Fibroblast of lung (primary cell): ENCODE measurements at regions not wholly inside any gene's neighbourhood (a gene's known extent, or its start where the extent isn't known, plus 50 kb on each side); places are given as distances from the start of the nearest gene placed in this dataset.
A peak's percentile ranks its signal among the peaks of the same experiment; 100 is the strongest.

Source experiments
- DNase-seq, 2 donors: peaks; one replicate each; pipeline versions ENCODE4 v3.0.0 to v3.0.0-alpha.2; 2010; ENCODE audit warnings: low read depth in 2 of 2
- H2AFZ ChIP-seq: 2 replicates; pipeline ENCODE4 v1.5.1; 2012; ENCODE audit warnings: low read length, control low read depth, inconsistent platforms
- H3K27ac ChIP-seq: 2 replicates; pipeline ENCODE4 v1.5.1; 2011; ENCODE audit warnings: low read length, control low read depth; ENCODE audit not compliant: insufficient read depth
- H3K27me3 ChIP-seq: 2 replicates; pipeline ENCODE4 v1.5.1; 2011; ENCODE audit warnings: mild to moderate bottlenecking, low read length; ENCODE audit not compliant: control insufficient read depth, insufficient read depth
- H3K36me3 ChIP-seq: 2 replicates; pipeline ENCODE4 v1.5.1; 2011; ENCODE audit warnings: low read length; ENCODE audit not compliant: control insufficient read depth, insufficient read depth
- H3K4me1 ChIP-seq: 2 replicates; pipeline ENCODE4 v1.5.1; 2011; ENCODE audit warnings: low read length; ENCODE audit not compliant: control insufficient read depth, insufficient read depth; ENCODE audit errors: extremely low read depth
- H3K4me2 ChIP-seq: 2 replicates; pipeline ENCODE4 v1.5.1; 2011; ENCODE audit warnings: low read length, control low read depth; ENCODE audit not compliant: insufficient read depth; ENCODE audit errors: extremely low read depth
- H3K4me3 ChIP-seq, 4 experiments: fragments of 200-600 bp in 1 of 4; sonication (generic) in 1 of 4; replicated peaks in 1 of 4; 2 replicates each; pipeline ENCODE4 v1.5.1; 2011 to 2016; ENCODE audit warnings: low read length in 4 of 4, low read depth in 3 of 4, mild to moderate bottlenecking in 3 of 4, control low read depth in 2 of 4, inconsistent platforms in 1 of 4, mixed read lengths in 1 of 4; ENCODE audit not compliant: insufficient read depth in 1 of 4; ENCODE audit errors: control extremely low read depth in 1 of 4
- H3K79me2 ChIP-seq: 2 replicates; pipeline ENCODE4 v1.5.1; 2012; ENCODE audit warnings: mild to moderate bottlenecking, low read length, inconsistent platforms; ENCODE audit not compliant: control insufficient read depth, insufficient read depth
- H3K9ac ChIP-seq: 2 replicates; pipeline ENCODE4 v1.5.1; 2011; ENCODE audit warnings: mild to moderate bottlenecking, low read length, control low read depth; ENCODE audit not compliant: insufficient read depth
- H3K9me3 ChIP-seq: 2 replicates; pipeline ENCODE4 v1.5.1; 2012; ENCODE audit warnings: low read depth, low read length; ENCODE audit not compliant: control insufficient read depth, insufficient read depth
- H4K20me1 ChIP-seq: 2 replicates; pipeline ENCODE4 v1.5.1; 2011; ENCODE audit warnings: low read length; ENCODE audit not compliant: control insufficient read depth, insufficient read depth; ENCODE audit errors: extremely low read depth
- EZH2 ChIP-seq: IDR thresholded peaks from 2 replicates; pipeline ENCODE4 v1.5.1; 2012; ENCODE audit warnings: low read length, control low read depth, mild to moderate bottlenecking; ENCODE audit errors: missing control alignments
- TF ChIP-seq, protein P1 (sequence below), 2 donors: IDR thresholded peaks in 1 of 2; conservative IDR thresholded peaks in 1 of 2; 1 replicate in 1 of 2; 2 replicates in 1 of 2; pipeline ENCODE4 v1.5.1; 2011 to 2012; ENCODE audit warnings: low read length in 2 of 2, control low read depth in 1 of 2, inconsistent platforms in 1 of 2, low read depth in 1 of 2, mild to moderate bottlenecking in 1 of 2

DNA sequence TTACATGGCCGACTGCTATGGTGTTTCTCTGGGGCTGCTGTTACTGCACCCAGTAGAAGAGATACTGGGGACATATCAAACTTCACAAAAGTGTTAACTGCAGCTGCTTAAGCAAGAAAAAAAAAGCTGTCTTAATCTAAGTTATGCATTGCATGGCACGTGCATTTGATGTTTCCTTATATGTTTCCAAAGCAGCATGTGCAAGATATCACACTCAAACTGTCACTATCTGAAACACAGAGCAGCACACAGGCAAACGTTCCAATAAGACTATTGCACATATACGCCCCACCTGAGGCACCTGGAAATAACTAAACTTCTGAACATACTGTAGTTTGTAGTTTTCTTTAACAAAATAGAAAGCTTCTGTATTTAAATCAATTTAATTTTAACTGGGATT is 671.4 kb upstream of the ADGRL2 start:
- DNase-seq, result no peak
- no peak for TF ChIP-seq EZH2
- TF ChIP-seq, protein P1, sequence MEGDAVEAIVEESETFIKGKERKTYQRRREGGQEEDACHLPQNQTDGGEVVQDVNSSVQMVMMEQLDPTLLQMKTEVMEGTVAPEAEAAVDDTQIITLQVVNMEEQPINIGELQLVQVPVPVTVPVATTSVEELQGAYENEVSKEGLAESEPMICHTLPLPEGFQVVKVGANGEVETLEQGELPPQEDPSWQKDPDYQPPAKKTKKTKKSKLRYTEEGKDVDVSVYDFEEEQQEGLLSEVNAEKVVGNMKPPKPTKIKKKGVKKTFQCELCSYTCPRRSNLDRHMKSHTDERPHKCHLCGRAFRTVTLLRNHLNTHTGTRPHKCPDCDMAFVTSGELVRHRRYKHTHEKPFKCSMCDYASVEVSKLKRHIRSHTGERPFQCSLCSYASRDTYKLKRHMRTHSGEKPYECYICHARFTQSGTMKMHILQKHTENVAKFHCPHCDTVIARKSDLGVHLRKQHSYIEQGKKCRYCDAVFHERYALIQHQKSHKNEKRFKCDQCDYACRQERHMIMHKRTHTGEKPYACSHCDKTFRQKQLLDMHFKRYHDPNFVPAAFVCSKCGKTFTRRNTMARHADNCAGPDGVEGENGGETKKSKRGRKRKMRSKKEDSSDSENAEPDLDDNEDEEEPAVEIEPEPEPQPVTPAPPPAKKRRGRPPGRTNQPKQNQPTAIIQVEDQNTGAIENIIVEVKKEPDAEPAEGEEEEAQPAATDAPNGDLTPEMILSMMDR (conservative IDR thresholded peaks at IDR 0.05 in 1 of 2, IDR thresholded peaks at IDR 0.05 in 1 of 2; ENCODE audit: low read depth in 1 of 2, low read length in 2 of 2), result no peak
- Histone ChIP-seq H2AFZ (no peak overlapping the region), H3K9ac (no peak overlapping the region), H3K4me2 (no peak overlapping the region), H3K27ac (no peak overlapping the region), H3K27me3 (no peaks in the 10 kb centered on the region), H4K20me1 (no peaks in the 10 kb centered on the region), H3K4me1 (no peaks in the 10 kb centered on the region), H3K4me3 (no peak overlapping the region), H3K79me2 (no peaks in the 10 kb centered on the region), H3K9me3 (no peaks in the 10 kb centered on the region), H3K36me3 (no peaks in the 10 kb centered on the region)

DNA sequence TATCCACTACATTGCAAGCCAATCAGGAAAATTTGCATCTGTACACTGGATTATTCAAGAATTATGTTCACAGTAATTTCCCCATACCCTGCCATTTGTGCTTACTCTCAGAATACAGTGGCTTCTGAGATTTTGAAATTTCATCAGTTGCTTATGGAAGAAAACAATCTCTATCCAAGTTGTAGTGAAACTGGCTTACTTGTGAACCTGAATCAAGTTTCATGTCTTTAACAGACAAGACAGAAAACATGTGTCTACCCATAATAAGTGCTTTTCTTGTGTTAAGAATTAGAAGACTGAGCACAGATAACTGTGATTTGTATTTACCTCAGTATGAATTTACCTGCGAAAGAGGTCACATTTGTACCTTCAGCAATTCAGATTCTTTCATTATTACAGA is 672.7 kb upstream of the ADGRL2 start:
- Histone ChIP-seq H3K36me3 (no peaks in the 10 kb centered on the region), H3K4me1 (no peaks in the 10 kb centered on the region), H2AFZ (no peak overlapping the region), H3K9ac (no peak overlapping the region), H3K27ac (no peak overlapping the region), H3K79me2 (no peaks in the 10 kb centered on the region), H4K20me1 (no peaks in the 10 kb centered on the region), H3K4me3 (no peak overlapping the region), H3K27me3 (no peaks in the 10 kb centered on the region), H3K9me3 (no peaks in the 10 kb centered on the region), H3K4me2 (no peak overlapping the region)
- DNase-seq, result no peak
- no peak for TF ChIP-seq EZH2
- TF ChIP-seq, protein P1 (conservative IDR thresholded peaks at IDR 0.05 in 1 of 2, IDR thresholded peaks at IDR 0.05 in 1 of 2; ENCODE audit: low read depth in 1 of 2, low read length in 2 of 2), result no peak

DNA sequence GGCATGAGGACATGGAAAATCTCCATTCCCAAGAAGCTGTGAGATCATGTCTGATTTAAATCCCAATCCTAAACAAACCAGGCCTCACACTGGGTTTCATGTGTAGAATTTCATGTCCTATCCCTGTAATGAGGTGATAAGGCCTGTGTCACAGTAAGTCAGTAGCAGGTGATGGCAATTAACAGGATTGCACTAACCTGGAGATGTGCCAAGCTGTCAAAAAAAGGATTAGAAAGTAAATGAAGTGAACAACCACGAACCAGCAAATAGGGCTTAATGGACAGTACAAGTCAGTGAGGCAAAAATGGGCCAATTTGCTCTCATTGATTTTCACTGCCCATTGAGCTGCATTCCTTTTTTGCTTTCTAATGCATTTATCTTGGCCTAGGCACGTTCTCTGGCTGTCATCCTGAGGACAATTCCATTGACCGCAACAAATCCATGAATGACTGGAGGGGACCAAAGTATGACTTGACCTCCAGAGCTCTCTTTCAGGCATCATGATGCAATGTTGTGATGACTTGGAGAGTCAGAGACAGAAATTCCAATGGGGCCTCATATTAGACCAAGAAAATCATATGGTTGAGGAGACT is 673.6 kb upstream of the ADGRL2 start:
- H3K27me3 ChIP-seq, result no peaks in the 10 kb centered on the region
- no peaks in the 10 kb centered on the region for H3K36me3 ChIP-seq
- TF ChIP-seq, protein P1 (conservative IDR thresholded peaks at IDR 0.05 in 1 of 2, IDR thresholded peaks at IDR 0.05 in 1 of 2; ENCODE audit: low read depth in 1 of 2, low read length in 2 of 2), result no peak
- no peak for TF ChIP-seq EZH2
- H4K20me1 ChIP-seq, result no peaks in the 10 kb centered on the region
- no peaks in the 10 kb centered on the region for H3K79me2 ChIP-seq
- H3K4me2 ChIP-seq, result no peak overlapping the region
- H3K4me1 ChIP-seq, result no peaks in the 10 kb centered on the region
- H3K9me3 ChIP-seq, result no peaks in the 10 kb centered on the region
- H3K27ac ChIP-seq, result no peak overlapping the region
- peak in 1 of 2 donors; percentile 31 for DNase-seq
- H2AFZ ChIP-seq, result no peak overlapping the region
- H3K9ac ChIP-seq, result no peak overlapping the region
- H3K4me3 ChIP-seq, result no peak overlapping the region
